HL-60 (cell line): ENCODE measurements at regions not wholly inside any gene's neighbourhood (a gene's known extent, or its start where the extent isn't known, plus 50 kb on each side); places are given as distances from the start of the nearest gene placed in this dataset.

ENCODE experiments used
- CTCF ChIP-seq: IDR thresholded peaks from one replicate; pipeline ENCODE4 v1.5.1; 2011; ENCODE audit warnings: low read length, control low read depth, inconsistent platforms; ENCODE audit not compliant: insufficient read depth
- GABPA ChIP-seq: IDR thresholded peaks from 2 replicates; pipeline ENCODE4 v1.6.1; 2012; ENCODE audit warnings: low read depth
- POLR2AphosphoS5 ChIP-seq: IDR thresholded peaks from 2 replicates; pipeline ENCODE4 v1.6.1; 2012; ENCODE audit warnings: low read depth
- SPI1 ChIP-seq: IDR thresholded peaks from 2 replicates; pipeline ENCODE4 v1.6.1; 2012; ENCODE audit warnings: low read depth, mild to moderate bottlenecking, borderline replicate concordance

DNA sequence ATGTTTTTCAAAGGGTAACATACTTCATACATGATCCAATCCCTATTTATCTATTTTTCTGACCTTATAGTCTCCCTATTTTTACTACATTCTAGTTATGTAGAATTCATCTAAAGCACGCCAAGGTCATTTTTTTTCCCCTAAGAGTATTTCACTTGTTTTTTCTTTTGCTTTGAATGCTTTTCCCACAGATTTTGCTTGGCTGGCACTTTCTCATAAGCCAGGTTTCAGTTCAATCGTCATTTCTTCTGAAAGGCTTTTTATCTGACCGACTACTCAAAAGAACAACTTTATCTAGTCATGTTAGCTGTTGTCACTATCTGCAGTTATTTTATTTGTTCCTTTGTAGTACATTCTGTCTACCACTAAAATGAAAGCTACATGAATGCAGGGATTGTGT, 1274.6 kb downstream of the REEP3 start:
- TF ChIP-seq GABPA, result no peak
- no peak for TF ChIP-seq CTCF
- no peak for TF ChIP-seq SPI1
- TF ChIP-seq POLR2AphosphoS5, result no peak
